GM19035 (cell line): ENCODE measurements at regions not wholly inside any gene's neighbourhood (a gene's known extent, or its start where the extent isn't known, plus 50 kb on each side); places are given as distances from the start of the nearest gene placed in this dataset.

Experiments
- ATAC-seq: cut with Tn5 transposase; IDR thresholded peaks from one replicate; pipeline ENCODE4 v1.9.1; 2021; ENCODE audit not compliant: unreplicated experiment

- ATAC-seq: no peak
Observed at GRCh38 chr14:22174412-22175277, 414.4 kb downstream of the DAD1 start.

- no peak for ATAC-seq
Observed at GRCh38 chr14:22168092-22168955, 420.7 kb downstream of the DAD1 start.

GRCh38 chr14:22164616-22165015 is 424.4 kb downstream of the DAD1 start:
- no peak for ATAC-seq

- no peak for ATAC-seq
Observed at GRCh38 chr14:22163051-22163450, 426.0 kb downstream of the DAD1 start.

- no peak for ATAC-seq
Observed at GRCh38 chr14:22159957-22160356, 429.1 kb downstream of the DAD1 start.

GRCh38 chr14:22159099-22159498 is 429.9 kb downstream of the DAD1 start:
- ATAC-seq: no peak

- no peak for ATAC-seq
Observed at GRCh38 chr14:22158560-22158959, 430.5 kb downstream of the DAD1 start.

GRCh38 chr14:22155571-22155970 is 433.5 kb downstream of the DAD1 start:
- ATAC-seq: no peak

GRCh38 chr14:22152903-22153302 is 436.1 kb downstream of the DAD1 start:
- no peak for ATAC-seq

GRCh38 chr14:22152161-22152870 is 436.7 kb downstream of the DAD1 start:
- no peak for ATAC-seq

- ATAC-seq: no peak
Observed at GRCh38 chr14:22151121-22151520, 437.9 kb downstream of the DAD1 start.

- ATAC-seq: no peak
Observed at GRCh38 chr14:22149058-22149457, 440.0 kb downstream of the DAD1 start.

GRCh38 chr14:22147716-22148115 is 441.3 kb downstream of the DAD1 start:
- no peak for ATAC-seq

- no peak for ATAC-seq
Observed at GRCh38 chr14:22143363-22143762, 445.7 kb downstream of the DAD1 start.

- ATAC-seq: no peak
Observed at GRCh38 chr14:22140633-22141032, 448.4 kb downstream of the DAD1 start.

- ATAC-seq: no peak
Observed at GRCh38 chr14:22131749-22132476, 457.1 kb downstream of the DAD1 start.

- ATAC-seq: no peak
Observed at GRCh38 chr14:22124073-22124613, 450.5 kb upstream of the OR4E1 start.

- ATAC-seq: no peak
Observed at GRCh38 chr14:22122829-22123560, 449.4 kb upstream of the OR4E1 start.

GRCh38 chr14:22122227-22122818 is 448.7 kb upstream of the OR4E1 start:
- ATAC-seq: no peak
